ENCODE measurements at regions not wholly inside any gene's neighbourhood (a gene's known extent, or its start where the extent isn't known, plus 50 kb on each side); places are given as distances from the start of the nearest gene placed in this dataset.

GRCh38 chr1:60299581-60299980 is 226.0 kb upstream of the C1orf87 start:
- TF ChIP-seq CTCF (optimal IDR thresholded peaks at IDR 0.05 in 1 of 3, IDR thresholded peaks at IDR 0.05 in 1 of 3, conservative IDR thresholded peaks at IDR 0.05 in 1 of 3; ENCODE audit: extremely low read depth in 1 of 3, insufficient read depth in 2 of 3, low read length in 3 of 3), result no peak
- no peak for TF ChIP-seq EZH2 (IDR thresholded peaks at IDR 0.05; ENCODE audit: low read length)

All from keratinocyte (primary cell).